Activated T-helper 2 cell treated with anti-CD3 and anti-CD28 coated beads, Interferon-gamma antibody, Interleukin-2, Interleukin-4, amounts not matched to agents 10 μg/mL and 5 μg/mL and 100 μg/mL, durations not matched to agents 14 hours and 24 hours and 36 hours (primary cell): ENCODE measurements at regions not wholly inside any gene's neighbourhood (a gene's known extent, or its start where the extent isn't known, plus 50 kb on each side); places are given as distances from the start of the nearest gene placed in this dataset.
"Not testable (repeated sequence)": the region's sequence is repeated elsewhere in the genome, so short reads cannot be mapped to it uniquely, and the experiment has no call there.

Experiments used
- DNase-seq: peaks from one replicate; pipeline ENCODE4 v3.0.0; 2021; ENCODE audit warnings: low spot score
- H3K27ac Mint-ChIP-seq: one replicate; pipeline ENCODE4 v1.8.0; 2021; ENCODE audit warnings: mixed read lengths
- H3K27me3 Mint-ChIP-seq: one replicate; pipeline ENCODE4 v1.8.0; 2021; ENCODE audit warnings: low read depth, mixed read lengths
- H3K36me3 Mint-ChIP-seq: one replicate; pipeline ENCODE4 v1.8.0; 2021; ENCODE audit warnings: low read depth, mixed read lengths
- H3K4me1 Mint-ChIP-seq: one replicate; pipeline ENCODE4 v1.8.0; 2021; ENCODE audit warnings: low read depth, mixed read lengths
- H3K4me3 Mint-ChIP-seq: one replicate; pipeline ENCODE4 v1.8.0; 2021; ENCODE audit warnings: low read depth, mild to moderate bottlenecking, moderate library complexity, mixed read lengths
- H3K9me3 Mint-ChIP-seq: one replicate; pipeline ENCODE4 v1.8.0; 2021; ENCODE audit warnings: mixed read lengths
- intact Hi-C: fragments of 100-400 bp; cut with micrococcal nuclease; formaldehyde crosslinking; loops from one replicate; pipeline ENCODE4 v1.15.1; 2023

GRCh38 chr4:38470735-38471262 lies 193.2 kb upstream of the KLF3 start:
- Mint-ChIP-seq H3K9me3 (peaks cover 9% of the 10 kb centered on the region), H3K4me1 (no peaks in the 10 kb centered on the region), H3K36me3 (peaks cover 4% of the 10 kb centered on the region), H3K4me3 (no peak overlapping the region), H3K27me3 (no peaks in the 10 kb centered on the region), H3K27ac (no peak overlapping the region)
- intact Hi-C loops, result no loop called here
- DNase-seq, result no peak

DNA sequence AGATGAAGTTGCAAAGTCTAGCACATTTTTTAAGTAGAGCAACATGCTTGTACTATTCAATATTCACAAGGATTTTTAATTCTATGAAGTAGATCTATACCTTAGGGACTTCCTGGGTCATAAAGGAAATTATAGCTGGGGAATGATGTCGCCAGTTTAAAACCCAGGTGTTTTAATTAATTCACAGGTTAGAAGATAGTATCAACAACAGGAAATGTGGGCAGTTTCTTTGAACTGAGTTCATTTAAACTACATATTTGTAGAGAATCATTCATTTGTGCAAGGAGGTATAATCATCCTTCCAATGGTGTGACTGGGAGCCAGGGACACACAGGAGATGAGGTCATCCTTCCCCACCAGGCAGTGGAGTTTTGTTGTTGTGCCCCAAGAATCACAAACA lies 181.3 kb upstream of the KLF3 start:
- intact Hi-C loops, result no loop called here
- Mint-ChIP-seq H3K36me3 (no peaks in the 10 kb centered on the region), H3K4me1 (peaks cover 6% of the 10 kb centered on the region), H3K27ac (no peak overlapping the region), H3K27me3 (peaks cover 4% of the 10 kb centered on the region), H3K4me3 (no peak overlapping the region), H3K9me3 (peaks cover 7% of the 10 kb centered on the region)
- no peak for DNase-seq

- intact Hi-C loops, result not testable (repeated sequence)
These were observed 180.4 kb upstream of the KLF3 start for GRCh38 chr4:38483628-38484027.

DNA sequence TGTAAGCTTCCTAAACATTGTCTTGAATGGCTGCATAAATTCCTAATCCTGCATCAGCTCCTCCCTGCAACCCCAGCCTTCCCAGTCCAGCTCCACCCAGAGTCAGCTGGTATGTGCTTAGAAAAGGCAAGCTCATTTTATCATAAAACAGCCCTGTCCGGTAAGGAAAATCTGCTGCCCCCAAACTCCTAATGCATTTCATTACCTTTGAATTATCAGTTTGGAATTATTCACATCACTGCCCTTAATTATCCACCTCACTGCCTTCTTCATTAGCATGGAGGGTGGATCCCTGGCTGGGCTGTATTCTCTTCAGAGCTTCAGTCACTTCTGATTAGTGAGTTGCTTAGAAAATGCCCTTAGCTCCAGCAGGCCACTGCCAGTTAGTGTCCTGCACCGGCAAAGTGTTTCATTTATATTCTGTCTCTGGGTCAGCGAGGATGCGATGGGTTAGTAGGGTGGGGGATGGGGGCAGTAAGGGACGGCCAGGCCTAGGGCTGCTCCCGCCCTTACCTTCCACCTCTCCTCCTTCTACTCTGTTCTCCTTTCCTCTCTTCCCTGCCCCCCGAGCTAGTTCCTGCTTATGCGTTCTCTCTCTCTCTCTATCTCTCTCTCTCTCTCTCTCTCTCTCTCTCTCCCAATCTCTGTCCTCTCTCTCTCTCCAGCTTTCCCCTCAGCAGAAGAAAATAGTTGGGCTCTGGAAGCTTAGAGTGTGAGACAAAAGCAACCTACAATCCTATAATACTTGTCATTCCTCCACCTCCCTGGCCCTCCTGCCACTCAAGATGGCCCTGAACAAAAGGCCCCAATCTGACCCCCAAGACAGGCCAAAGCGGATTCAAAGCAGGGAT lies 174.8 kb upstream of the KLF3 start:
- DNase-seq, result no peak
- H3K4me1 Mint-ChIP-seq, result peaks cover 13% of the 10 kb centered on the region
- peaks cover 1% of the 10 kb centered on the region for H3K27me3 Mint-ChIP-seq
- H3K36me3 Mint-ChIP-seq, result no peaks in the 10 kb centered on the region
- intact Hi-C loops, result no loop called here
- H3K9me3 Mint-ChIP-seq, result peaks cover 2% of the 10 kb centered on the region
- no peak overlapping the region for H3K27ac Mint-ChIP-seq
- no peak overlapping the region for H3K4me3 Mint-ChIP-seq

More at GRCh38 chr4:38483628-38484027, 180.4 kb upstream of the KLF3 start:
- H3K27me3 Mint-ChIP-seq, DNase-seq, H3K4me3 Mint-ChIP-seq, H3K27ac Mint-ChIP-seq, H3K36me3 Mint-ChIP-seq, H3K9me3 Mint-ChIP-seq, H3K4me1 Mint-ChIP-seq: not testable (repeated sequence)

DNA sequence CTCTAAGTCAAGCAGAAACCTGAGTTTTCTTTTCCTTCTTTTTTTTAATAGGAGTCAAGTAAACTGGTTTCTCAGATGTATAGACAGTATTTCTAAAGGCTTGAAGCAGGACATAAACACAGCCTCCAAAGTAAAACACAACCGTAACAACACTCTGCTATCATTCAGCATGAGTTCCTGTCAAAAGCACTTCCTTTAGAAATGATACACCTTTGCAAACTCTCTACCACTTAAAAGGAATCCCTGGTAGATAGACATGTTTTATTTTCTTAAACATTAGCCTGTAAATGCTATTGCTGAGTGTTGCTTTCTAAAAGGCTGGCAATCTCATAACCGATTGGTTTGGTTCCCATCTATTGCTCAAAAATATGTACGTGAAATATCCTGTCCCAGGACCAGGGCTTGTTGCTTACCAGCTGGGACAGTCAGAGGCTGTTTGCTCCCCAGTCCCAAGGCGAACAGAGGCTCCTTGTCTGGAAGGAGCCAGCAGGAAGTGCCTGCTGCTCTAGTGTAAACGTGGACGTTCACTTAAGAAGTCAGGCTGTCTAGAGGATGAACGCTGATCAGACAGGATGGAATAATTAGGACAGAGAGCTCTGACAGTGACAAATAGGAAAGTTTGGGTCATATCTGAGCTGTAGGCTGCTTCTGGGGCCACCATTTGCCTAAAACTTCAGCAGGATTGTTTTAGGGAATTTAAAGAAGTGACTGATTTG lies 173.9 kb upstream of the KLF3 start:
- intact Hi-C loops, result no loop called here
- H3K9me3 Mint-ChIP-seq, result no peaks in the 10 kb centered on the region
- H3K36me3 Mint-ChIP-seq, result no peaks in the 10 kb centered on the region
- no peak overlapping the region for H3K27ac Mint-ChIP-seq
- peaks cover 1% of the 10 kb centered on the region for H3K27me3 Mint-ChIP-seq
- no peak for DNase-seq
- H3K4me1 Mint-ChIP-seq, result peaks cover 13% of the 10 kb centered on the region
- no peak overlapping the region for H3K4me3 Mint-ChIP-seq

DNA sequence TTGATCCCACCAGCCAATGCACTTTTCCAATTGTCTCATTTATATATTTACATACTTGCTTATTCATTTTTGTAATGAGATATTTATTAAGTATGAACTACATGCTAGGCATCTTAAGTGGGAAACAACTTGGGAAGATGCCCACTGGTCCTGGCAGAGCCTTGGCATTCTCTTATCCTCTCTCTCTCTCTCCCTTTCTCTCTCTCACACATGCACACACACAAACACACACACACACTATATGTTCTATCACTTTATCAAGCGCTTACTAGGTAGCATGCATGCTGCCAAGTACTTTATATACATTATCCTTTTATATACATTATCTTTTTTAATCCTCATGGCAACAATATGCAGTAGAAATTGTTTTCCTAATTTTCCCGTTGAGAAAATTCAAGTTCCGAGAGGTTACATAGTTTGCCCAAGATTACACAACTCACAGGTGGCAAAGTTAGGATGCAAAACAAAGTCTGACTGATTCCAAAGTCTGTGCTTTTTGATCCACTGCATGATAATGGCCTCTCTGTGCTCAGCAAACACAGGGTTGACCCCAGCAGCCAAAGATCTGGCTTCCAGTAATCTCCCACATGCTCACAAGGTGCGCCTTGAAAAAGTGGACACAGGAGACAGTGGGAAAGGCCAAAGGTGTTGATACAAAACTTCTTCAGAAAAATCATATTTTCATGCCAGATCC lies 173.1 kb upstream of the KLF3 start:
- Mint-ChIP-seq H3K27me3 (peaks cover 1% of the 10 kb centered on the region), H3K27ac (no peak overlapping the region), H3K4me1 (peaks cover 13% of the 10 kb centered on the region), H3K36me3 (no peaks in the 10 kb centered on the region), H3K4me3 (no peak overlapping the region), H3K9me3 (no peaks in the 10 kb centered on the region)
- intact Hi-C loops, result no loop called here
- no peak for DNase-seq

DNA sequence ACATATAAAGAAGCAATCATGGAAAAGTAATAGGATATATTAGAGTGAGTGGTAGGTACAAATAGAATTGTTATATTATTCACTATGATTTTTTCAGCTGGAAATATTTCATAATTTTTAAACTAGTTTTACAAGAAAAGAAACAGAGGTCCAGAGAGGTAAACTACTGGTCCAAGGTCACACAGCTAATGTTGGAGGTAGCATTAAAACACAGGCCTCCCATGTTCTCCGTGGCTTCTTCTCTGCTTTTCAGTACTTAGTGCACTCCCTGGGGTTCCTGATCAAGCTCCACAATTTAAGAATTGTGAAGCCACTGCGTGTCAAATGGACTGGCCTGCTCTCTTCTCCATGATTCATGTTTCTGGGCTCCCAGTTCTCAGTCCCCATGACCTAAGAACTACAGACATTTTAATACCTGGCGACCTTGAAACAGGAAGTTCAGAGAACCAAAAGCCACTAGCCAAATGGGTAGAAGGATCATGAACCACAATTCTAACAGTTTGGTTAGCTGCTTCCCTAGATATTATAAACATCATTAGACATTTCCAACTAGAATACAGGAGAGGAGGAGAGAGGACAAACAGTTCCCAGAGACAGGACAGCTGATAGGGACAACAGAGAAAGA lies 172.0 kb upstream of the KLF3 start:
- peaks cover 13% of the 10 kb centered on the region for H3K4me1 Mint-ChIP-seq
- intact Hi-C loops, result no loop called here

DNA sequence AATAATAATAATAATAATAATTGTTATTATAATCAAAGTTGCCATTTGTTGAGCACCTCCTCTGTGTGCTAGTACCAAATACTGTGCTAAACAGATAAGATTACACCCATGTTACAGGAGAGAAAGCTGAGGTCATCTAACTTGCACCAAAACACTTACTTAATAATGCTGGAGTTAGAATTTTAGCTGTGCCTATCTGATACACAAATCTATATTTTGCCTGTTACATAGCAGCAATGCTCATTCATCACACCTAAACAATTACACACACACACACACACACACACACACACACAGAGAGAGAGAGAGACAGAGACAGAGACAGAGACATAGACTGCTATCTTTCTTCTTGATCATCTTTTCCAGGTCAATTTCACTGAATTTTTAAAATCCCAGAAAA lies 170.9 kb upstream of the KLF3 start:
- H3K9me3 Mint-ChIP-seq, result no peaks in the 10 kb centered on the region
- no peak for DNase-seq
- no peaks in the 10 kb centered on the region for H3K36me3 Mint-ChIP-seq
- no peak overlapping the region for H3K27ac Mint-ChIP-seq
- intact Hi-C loops, result no loop called here
- H3K27me3 Mint-ChIP-seq, result peaks cover 8% of the 10 kb centered on the region
- no peak overlapping the region for H3K4me3 Mint-ChIP-seq
- H3K4me1 Mint-ChIP-seq, result peaks cover 13% of the 10 kb centered on the region

More for the DNA sequence above, 172.0 kb upstream of the KLF3 start:
- no peaks in the 10 kb centered on the region for H3K9me3 Mint-ChIP-seq
- DNase-seq, result no peak
- no peak overlapping the region for H3K4me3 Mint-ChIP-seq
- peaks cover 3% of the 10 kb centered on the region for H3K27me3 Mint-ChIP-seq
- no peaks in the 10 kb centered on the region for H3K36me3 Mint-ChIP-seq
- no peak overlapping the region for H3K27ac Mint-ChIP-seq

GRCh38 chr4:38495446-38495845 lies 168.6 kb upstream of the KLF3 start:
- no peak for DNase-seq
- Mint-ChIP-seq H3K4me1 (peaks cover 7% of the 10 kb centered on the region), H3K9me3 (no peaks in the 10 kb centered on the region), H3K27ac (no peak overlapping the region), H3K4me3 (no peak overlapping the region), H3K27me3 (peaks cover 10% of the 10 kb centered on the region), H3K36me3 (no peaks in the 10 kb centered on the region)
- intact Hi-C loops, result no loop called here

- peaks cover 2% of the 10 kb centered on the region for H3K4me1 Mint-ChIP-seq
- no peak overlapping the region for H3K27ac Mint-ChIP-seq
- intact Hi-C loops, result no loop called here
- no peak for DNase-seq
- no peaks in the 10 kb centered on the region for H3K36me3 Mint-ChIP-seq
- no peaks in the 10 kb centered on the region for H3K9me3 Mint-ChIP-seq
- no peak overlapping the region for H3K4me3 Mint-ChIP-seq
- H3K27me3 Mint-ChIP-seq, result peaks cover 17% of the 10 kb centered on the region
These were observed 166.9 kb upstream of the KLF3 start for GRCh38 chr4:38497121-38497520.

DNA sequence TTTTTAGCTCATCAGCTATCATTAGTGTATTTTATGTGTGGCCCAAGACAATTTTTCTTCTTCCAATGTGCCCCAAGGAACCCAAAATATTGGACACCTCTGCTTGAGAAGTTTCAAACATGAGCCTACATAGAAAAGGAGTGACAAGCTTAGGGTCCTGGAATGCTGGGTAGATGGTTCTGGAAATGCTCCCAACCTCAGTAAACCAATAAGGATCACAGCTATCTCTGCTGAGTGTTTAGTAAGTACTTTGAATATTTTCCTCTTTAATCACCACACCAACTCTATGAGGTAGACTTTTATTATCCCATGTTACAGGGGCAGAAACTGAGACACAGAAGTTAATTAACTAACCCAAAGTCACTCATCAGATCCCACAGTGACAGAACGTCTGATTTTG lies 164.9 kb upstream of the KLF3 start:
- no peak for DNase-seq
- H3K36me3 Mint-ChIP-seq, result no peaks in the 10 kb centered on the region
- peaks cover 16% of the 10 kb centered on the region for H3K27me3 Mint-ChIP-seq
- no peaks in the 10 kb centered on the region for H3K9me3 Mint-ChIP-seq
- H3K4me3 Mint-ChIP-seq, result no peak overlapping the region
- H3K4me1 Mint-ChIP-seq, result peaks cover 8% of the 10 kb centered on the region
- intact Hi-C loops, result no loop called here
- no peak overlapping the region for H3K27ac Mint-ChIP-seq

GRCh38 chr4:38500433-38500832 lies 163.6 kb upstream of the KLF3 start:
- no peaks in the 10 kb centered on the region for H3K36me3 Mint-ChIP-seq
- intact Hi-C loops, result no loop called here
- peaks cover 12% of the 10 kb centered on the region for H3K4me1 Mint-ChIP-seq
- no peak overlapping the region for H3K27ac Mint-ChIP-seq
- no peak for DNase-seq
- H3K9me3 Mint-ChIP-seq, result no peaks in the 10 kb centered on the region
- no peak overlapping the region for H3K4me3 Mint-ChIP-seq
- peaks cover 21% of the 10 kb centered on the region for H3K27me3 Mint-ChIP-seq
